ENCODE measurements at regions not wholly inside any gene's neighbourhood (a gene's known extent, or its start where the extent isn't known, plus 50 kb on each side); places are given as distances from the start of the nearest gene placed in this dataset.
A peak's percentile ranks its signal among the peaks of the same experiment; 100 is the strongest.

GRCh38 chr22:25403811-25404471 is 160.5 kb upstream of the GRK3 start:
- Mint-ChIP-seq H3K4me3 (peak overlapping the region; percentile 96), H3K27ac (peak overlapping the region; percentile 88), H3K9me3 (no peaks in the 10 kb centered on the region), H3K27me3 (peaks cover 3% of the 10 kb centered on the region), H3K4me1 (ENCODE audit: unreplicated experiment) (peaks cover 40% of the 10 kb centered on the region), H3K36me3 (no peaks in the 10 kb centered on the region)
- no peak for TF ChIP-seq CTCF (conservative IDR thresholded peaks at IDR 0.05)
- DNase-seq (ENCODE audit: extremely low spot score, unreplicated experiment), result no peak

DNA sequence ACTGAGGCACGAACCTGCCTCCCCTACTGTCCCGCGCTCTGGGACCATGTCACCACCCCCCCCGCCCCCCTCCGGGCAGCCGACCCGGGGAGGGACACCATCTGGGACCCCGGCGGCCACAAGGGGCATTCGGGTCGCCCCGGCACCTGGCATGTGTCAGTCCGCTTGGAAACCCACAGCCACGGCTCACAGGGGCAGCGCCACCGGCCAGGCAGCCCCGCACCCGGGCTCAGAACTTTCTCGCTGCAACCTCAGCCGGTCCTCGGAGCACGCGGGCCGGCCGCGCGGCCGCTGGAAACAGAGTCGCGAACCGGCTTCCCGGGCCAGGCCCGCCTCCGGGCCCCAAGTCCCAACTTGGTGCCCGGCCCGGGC is 159.9 kb upstream of the GRK3 start:
- H3K9me3 Mint-ChIP-seq, result no peaks in the 10 kb centered on the region
- H3K36me3 Mint-ChIP-seq, result no peaks in the 10 kb centered on the region
- TF ChIP-seq CTCF (conservative IDR thresholded peaks at IDR 0.05), result peak; percentile 10
- peak overlapping the region; percentile 96 for H3K4me3 Mint-ChIP-seq
- peaks cover 40% of the 10 kb centered on the region for H3K4me1 Mint-ChIP-seq (ENCODE audit: unreplicated experiment)
- DNase-seq (ENCODE audit: extremely low spot score, unreplicated experiment), result no peak
- peaks cover 3% of the 10 kb centered on the region for H3K27me3 Mint-ChIP-seq
- no peak overlapping the region for H3K27ac Mint-ChIP-seq

GRCh38 chr22:25404928-25405816 is 159.3 kb upstream of the GRK3 start:
- peak overlapping the region; percentile 24 for H3K27ac Mint-ChIP-seq
- H3K4me3 Mint-ChIP-seq, result peak overlapping the region; percentile 85
- H3K4me1 Mint-ChIP-seq (ENCODE audit: unreplicated experiment), result peaks cover 40% of the 10 kb centered on the region
- no peak for TF ChIP-seq CTCF (conservative IDR thresholded peaks at IDR 0.05)
- peaks cover 3% of the 10 kb centered on the region for H3K27me3 Mint-ChIP-seq
- H3K36me3 Mint-ChIP-seq, result no peaks in the 10 kb centered on the region
- no peak for DNase-seq (ENCODE audit: extremely low spot score, unreplicated experiment)
- no peaks in the 10 kb centered on the region for H3K9me3 Mint-ChIP-seq

- Mint-ChIP-seq H3K27ac (peak overlapping the region; percentile 24), H3K36me3 (no peaks in the 10 kb centered on the region), H3K4me3 (peak overlapping the region; percentile 85), H3K9me3 (no peaks in the 10 kb centered on the region), H3K27me3 (peaks cover 3% of the 10 kb centered on the region), H3K4me1 (ENCODE audit: unreplicated experiment) (peaks cover 40% of the 10 kb centered on the region)
- no peak for TF ChIP-seq CTCF (conservative IDR thresholded peaks at IDR 0.05)
- no peak for DNase-seq (ENCODE audit: extremely low spot score, unreplicated experiment)
Measured at GRCh38 chr22:25405841-25406509, 158.5 kb upstream of the GRK3 start.

DNA sequence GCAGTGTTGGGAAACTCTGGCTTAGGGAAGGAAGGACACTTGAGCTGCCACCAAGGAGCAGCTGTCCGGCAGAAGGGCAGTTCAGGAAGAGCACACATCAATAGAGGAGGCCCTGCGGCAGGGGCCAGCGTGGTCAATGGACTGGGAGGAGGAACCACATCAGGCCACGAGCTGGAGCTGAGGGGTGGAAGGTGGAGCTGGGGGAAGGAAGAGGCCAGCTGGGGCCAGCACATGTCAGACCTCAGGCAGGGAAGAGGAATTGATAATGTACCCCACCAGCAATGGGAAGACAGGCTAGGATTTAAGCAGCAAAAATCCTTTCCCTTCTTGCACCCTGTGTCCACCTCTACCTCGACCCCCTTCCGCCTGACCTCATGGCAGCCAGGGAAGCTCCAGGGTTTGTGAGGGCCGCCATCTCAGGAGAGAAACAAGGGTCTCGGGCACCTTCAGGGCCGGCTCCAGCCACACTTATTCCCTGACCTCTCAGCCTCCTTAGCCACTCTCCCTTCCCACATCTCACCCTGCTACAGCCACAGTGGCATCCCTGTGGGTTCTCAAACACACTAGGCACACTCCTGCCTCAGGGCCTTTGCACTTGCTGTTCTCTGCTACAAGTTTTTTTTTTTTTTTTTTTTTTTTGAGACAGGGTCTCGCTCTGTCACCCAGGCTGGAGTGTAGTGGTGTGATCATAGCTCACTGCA is 157.8 kb upstream of the GRK3 start:
- no peak for TF ChIP-seq CTCF (conservative IDR thresholded peaks at IDR 0.05)
- Mint-ChIP-seq H3K9me3 (no peaks in the 10 kb centered on the region), H3K27ac (peak overlapping the region; percentile 80), H3K27me3 (peaks cover 3% of the 10 kb centered on the region), H3K4me3 (peak overlapping the region; percentile 85), H3K4me1 (ENCODE audit: unreplicated experiment) (peaks cover 40% of the 10 kb centered on the region), H3K36me3 (no peaks in the 10 kb centered on the region)
- DNase-seq (ENCODE audit: extremely low spot score, unreplicated experiment), result no peak
